PC-3 (cell line): ENCODE measurements at regions not wholly inside any gene's neighbourhood (a gene's known extent, or its start where the extent isn't known, plus 50 kb on each side); places are given as distances from the start of the nearest gene placed in this dataset.

Experiments
- ATAC-seq: fragments of 200-7000 bp; cut with Tn5 transposase; 2 replicates; pipeline ENCODE4 v1.9.1; 2020; ENCODE audit warnings: mild to moderate bottlenecking, moderate library complexity
- BruUV-seq: library from RNA; stranded (reverse); fragments of 400-500 nt; replicated peaks from 2 replicates; lab custom pipeline; 2021; lab: Mats Ljungman, UMichigan
- CTCF ChIA-PET: fragments of 300-600 bp; sonication (Branson Sonifier 250); formaldehyde crosslinking; loops from one replicate; lab custom pipeline; 2022; ENCODE audit warnings: antibody characterized with exemption; lab: Charles Lee
- POLR2A ChIA-PET: fragments of 300-600 bp; sonication (Branson Sonifier 250); formaldehyde crosslinking; loops from one replicate; lab custom pipeline; 2022; ENCODE audit warnings: antibody characterized with exemption; ENCODE audit not compliant: unreplicated experiment; lab: Charles Lee
- DNase-seq: peaks from one replicate; pipeline ENCODE4 v3.0.0-alpha.2; 2015
- H2AFZ ChIP-seq: fragments of 300-600 bp; sonication (generic); 2 replicates; pipeline ENCODE4 v1.6.0; 2016; ENCODE audit warnings: antibody characterized with exemption, low read length
- H3F3A ChIP-seq: fragments of 300-600 bp; sonication (generic); one replicate; pipeline ENCODE4 v1.6.0; 2017; ENCODE audit warnings: antibody characterized with exemption, low read length, control low read depth, mild to moderate bottlenecking; ENCODE audit not compliant: unreplicated experiment
- H3K27ac ChIP-seq: fragments of 300-600 bp; sonication (generic); 2 replicates; pipeline ENCODE4 v1.5.1; 2016; ENCODE audit warnings: mild to moderate bottlenecking, low read length
- H3K27me3 ChIP-seq: fragments of 300-600 bp; sonication (generic); 2 replicates; pipeline ENCODE4 v1.6.1; 2016; ENCODE audit warnings: low read length, mixed read lengths
- H3K36me3 ChIP-seq: fragments of 300-600 bp; sonication (generic); 2 replicates; pipeline ENCODE4 v1.6.1; 2016; ENCODE audit warnings: low read depth, mixed run types, low read length, mixed read lengths
- H3K4me1 ChIP-seq: fragments of 300-600 bp; sonication (generic); 2 replicates; pipeline ENCODE4 v1.5.1; 2016; ENCODE audit warnings: low read length; ENCODE audit not compliant: insufficient read depth
- H3K4me2 ChIP-seq: fragments of 300-600 bp; sonication (generic); 2 replicates; pipeline ENCODE4 v1.6.0; 2016; ENCODE audit warnings: low read length
- H3K4me3 ChIP-seq: fragments of 300-600 bp; sonication (generic); 2 replicates; pipeline ENCODE4 v1.5.1; 2016; ENCODE audit warnings: mild to moderate bottlenecking, low read length, mixed read lengths
- H3K79me2 ChIP-seq: fragments of 300-600 bp; sonication (generic); 2 replicates; pipeline ENCODE4 v1.6.1; 2017; ENCODE audit warnings: low read length, mixed read lengths
- H3K9ac ChIP-seq: fragments of 300-600 bp; sonication (generic); 2 replicates; pipeline ENCODE4 v1.6.0; 2016; ENCODE audit warnings: mild to moderate bottlenecking, low read length
- H3K9me2 ChIP-seq: fragments of 300-600 bp; sonication (generic); replicated peaks from 2 replicates; pipeline ENCODE4 v1.6.1; 2016; ENCODE audit warnings: mixed run types, low read length, mixed read lengths
- H3K9me3 ChIP-seq: fragments of 300-600 bp; sonication (generic); 2 replicates; pipeline ENCODE4 v1.6.1; 2016; ENCODE audit warnings: low read length, mixed read lengths
- H4K20me1 ChIP-seq: fragments of 300-600 bp; sonication (generic); 2 replicates; pipeline ENCODE4 v1.6.1; 2016; ENCODE audit warnings: low read length, mixed read lengths
- EZH2 ChIP-seq: fragments of 300-600 bp; sonication (generic); IDR thresholded peaks from one replicate; pipeline ENCODE4 v1.6.1; 2017; ENCODE audit warnings: antibody characterized with exemption, mild to moderate bottlenecking, low read length; ENCODE audit not compliant: unreplicated experiment
- EZH2phosphoT487 ChIP-seq: fragments of 300-600 bp; sonication (generic); IDR thresholded peaks from 2 replicates; pipeline ENCODE4 v1.6.1; 2018; ENCODE audit warnings: mild to moderate bottlenecking, antibody characterized with exemption, low read length, borderline replicate concordance
- intact Hi-C: fragments of 100-400 bp; cut with micrococcal nuclease; formaldehyde crosslinking; loops from 2 replicates; pipeline ENCODE4 v1.9.0; 2023
- TF ChIP-seq, protein P1 (sequence below): fragments of 300-600 bp; sonication (generic); conservative IDR thresholded peaks from 2 replicates; pipeline ENCODE4 v1.5.1; 2017; ENCODE audit warnings: antibody characterized with exemption, low read depth, mild to moderate bottlenecking, low read length

DNA sequence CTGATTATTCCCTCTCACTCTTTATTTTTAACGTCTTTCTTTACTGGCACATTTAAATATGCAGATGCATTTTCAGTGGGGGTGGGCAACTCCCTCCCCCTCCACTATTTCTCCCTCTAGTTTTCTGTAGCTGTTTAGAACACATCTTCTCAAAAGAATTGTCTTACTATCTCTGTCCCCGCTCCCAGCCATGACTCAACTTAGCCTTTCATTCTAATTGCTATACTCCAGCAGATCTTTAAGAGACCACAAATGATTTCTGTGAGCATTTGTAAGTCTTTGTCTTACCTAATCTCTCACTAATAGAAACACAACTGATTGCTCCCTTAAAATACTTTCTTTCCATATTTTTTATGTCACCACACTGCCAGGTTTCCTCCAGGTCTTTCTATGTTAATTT lies 350.9 kb downstream of the SPRY2 start:
- H3K27me3 ChIP-seq = no peaks in the 10 kb centered on the region
- no TSS peak for BruUV-seq
- H2AFZ ChIP-seq = peak overlapping the region; percentile 27
- no peak for TF ChIP-seq EZH2phosphoT487
- H3K4me2 ChIP-seq = peak overlapping the region; percentile 74
- H3K36me3 ChIP-seq = no peaks in the 10 kb centered on the region
- H4K20me1 ChIP-seq = no peaks in the 10 kb centered on the region
- ChIA-PET CTCF (interaction anchor here (0.6 kb wide), 1 partner anchor 15 kb away, joined by 3 read pairs; no protein-coding TSS in a partner anchor), POLR2A (interaction anchor here (0.5 to 1.2 kb wide), 2 partner anchors 345 to 351 kb away, joined by 3 to 11 read pairs; partner anchors contain the start of gene SPRY2)
- H3K27ac ChIP-seq = peak overlapping the region; percentile 100
- no peaks in the 10 kb centered on the region for H3K9me2 ChIP-seq
- H3K4me1 ChIP-seq = peaks cover 45% of the 10 kb centered on the region
- peaks cover 16% of the 10 kb centered on the region for H3F3A ChIP-seq
- ATAC-seq (no peak), DNase-seq (no peak)
- peak overlapping the region; percentile 29 for H3K4me3 ChIP-seq
- no peaks in the 10 kb centered on the region for H3K9me3 ChIP-seq
- no peaks in the 10 kb centered on the region for H3K79me2 ChIP-seq
- intact Hi-C loops = no loop called here
- H3K9ac ChIP-seq = peak overlapping the region; percentile 71

DNA sequence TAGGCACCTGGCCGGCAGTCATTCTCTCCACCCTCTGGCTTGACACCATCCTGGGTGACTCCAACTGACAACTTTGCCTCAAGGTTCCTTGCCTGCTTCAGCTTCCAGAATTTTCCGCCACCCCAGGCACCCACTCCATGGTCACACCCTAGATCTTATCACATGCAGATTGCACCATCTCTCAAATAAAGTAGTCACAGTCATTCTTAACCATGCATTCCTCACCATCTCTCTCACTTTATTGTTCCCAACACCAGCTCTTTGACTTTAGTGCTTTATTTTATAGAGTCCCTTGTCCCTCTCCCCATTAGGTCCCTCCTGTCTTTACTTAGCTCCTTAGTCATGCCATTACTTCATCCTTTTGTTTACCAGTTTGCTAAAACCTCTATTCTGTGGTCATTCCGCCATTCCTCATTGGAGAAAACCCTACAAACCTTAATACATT lies 351.7 kb downstream of the SPRY2 start:
- TF ChIP-seq EZH2 (no peak), EZH2phosphoT487 (no peak)
- TF ChIP-seq, protein P1, sequence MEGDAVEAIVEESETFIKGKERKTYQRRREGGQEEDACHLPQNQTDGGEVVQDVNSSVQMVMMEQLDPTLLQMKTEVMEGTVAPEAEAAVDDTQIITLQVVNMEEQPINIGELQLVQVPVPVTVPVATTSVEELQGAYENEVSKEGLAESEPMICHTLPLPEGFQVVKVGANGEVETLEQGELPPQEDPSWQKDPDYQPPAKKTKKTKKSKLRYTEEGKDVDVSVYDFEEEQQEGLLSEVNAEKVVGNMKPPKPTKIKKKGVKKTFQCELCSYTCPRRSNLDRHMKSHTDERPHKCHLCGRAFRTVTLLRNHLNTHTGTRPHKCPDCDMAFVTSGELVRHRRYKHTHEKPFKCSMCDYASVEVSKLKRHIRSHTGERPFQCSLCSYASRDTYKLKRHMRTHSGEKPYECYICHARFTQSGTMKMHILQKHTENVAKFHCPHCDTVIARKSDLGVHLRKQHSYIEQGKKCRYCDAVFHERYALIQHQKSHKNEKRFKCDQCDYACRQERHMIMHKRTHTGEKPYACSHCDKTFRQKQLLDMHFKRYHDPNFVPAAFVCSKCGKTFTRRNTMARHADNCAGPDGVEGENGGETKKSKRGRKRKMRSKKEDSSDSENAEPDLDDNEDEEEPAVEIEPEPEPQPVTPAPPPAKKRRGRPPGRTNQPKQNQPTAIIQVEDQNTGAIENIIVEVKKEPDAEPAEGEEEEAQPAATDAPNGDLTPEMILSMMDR = no peak
- peaks cover 43% of the 10 kb centered on the region for H3K4me1 ChIP-seq
- no peaks in the 10 kb centered on the region for H3K27me3 ChIP-seq
- no TSS peak for BruUV-seq
- H3F3A ChIP-seq = peaks cover 16% of the 10 kb centered on the region
- DNase-seq (peak; percentile 89), ATAC-seq (peak; percentile 73)
- peak overlapping the region; percentile 80 for H3K4me2 ChIP-seq
- H3K27ac ChIP-seq = peak overlapping the region; percentile 100
- intact Hi-C loops = loop anchor here (1.0 to 2.0 kb wide), 6 partner anchors 42 to 352 kb away; partner anchors contain the start of gene SPRY2
- peak overlapping the region; percentile 42; the same call in 1 of the 2 replicates for H3K4me3 ChIP-seq
- POLR2A ChIA-PET = interaction anchor here (0.5 to 1.2 kb wide), 4 partner anchors 10 to 352 kb away, joined by 3 to 11 read pairs (median 6); partner anchors contain the start of gene SPRY2
- peak overlapping the region; percentile 90 for H3K9ac ChIP-seq
- no peaks in the 10 kb centered on the region for H3K79me2 ChIP-seq
- no peaks in the 10 kb centered on the region for H4K20me1 ChIP-seq
- 0 out of 2 replicates have a peak overlapping the region, but pooled peaks have one; percentile 27 for H2AFZ ChIP-seq
- CTCF ChIA-PET = interaction anchor here (0.5 to 0.6 kb wide), 2 partner anchors 14 to 325 kb away, joined by 3 to 5 read pairs; no protein-coding TSS in a partner anchor
- H3K9me2 ChIP-seq = no peaks in the 10 kb centered on the region
- no peaks in the 10 kb centered on the region for H3K36me3 ChIP-seq
- H3K9me3 ChIP-seq = no peaks in the 10 kb centered on the region

DNA sequence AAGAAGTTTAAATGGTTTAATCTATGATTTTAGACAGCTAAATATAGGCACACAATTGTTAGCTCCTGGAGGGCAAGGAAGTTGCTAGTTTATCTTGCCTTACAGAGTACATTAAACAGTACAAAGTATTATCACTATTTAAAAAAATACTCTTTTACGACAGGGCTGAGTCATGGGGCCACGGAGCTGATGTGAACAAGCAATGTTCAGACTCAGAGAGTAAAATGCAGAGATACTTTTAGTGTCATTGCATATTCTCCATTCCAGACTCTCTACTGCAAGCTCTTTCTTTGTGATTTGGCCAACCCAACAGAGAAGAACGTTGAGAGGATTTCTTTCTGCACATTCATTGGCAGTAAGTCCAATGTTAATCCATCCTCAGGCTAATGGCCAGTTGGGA lies 352.4 kb downstream of the SPRY2 start:
- Histone ChIP-seq H3K27me3 (no peaks in the 10 kb centered on the region), H3K4me1 (peaks cover 43% of the 10 kb centered on the region), H3F3A (peaks cover 16% of the 10 kb centered on the region), H4K20me1 (no peaks in the 10 kb centered on the region), H3K36me3 (no peaks in the 10 kb centered on the region), H2AFZ (peak overlapping the region; percentile 51), H3K9me3 (no peaks in the 10 kb centered on the region), H3K79me2 (no peaks in the 10 kb centered on the region), H3K4me3 (peak overlapping the region; percentile 42; the same call in 1 of the 2 replicates), H3K4me2 (peak overlapping the region; percentile 80), H3K9ac (peak overlapping the region; percentile 90), H3K9me2 (no peaks in the 10 kb centered on the region), H3K27ac (peak overlapping the region; percentile 100)
- TF ChIP-seq EZH2phosphoT487 (no peak), EZH2 (no peak)
- TF ChIP-seq, protein P1 = no peak
- CTCF ChIA-PET = interaction anchor here (0.6 kb wide), 1 partner anchor 20 kb away, joined by 3 read pairs; no protein-coding TSS in a partner anchor
- DNase-seq (peak; percentile 69), ATAC-seq (peak; percentile 56)
- intact Hi-C loops = loop anchor here (2.0 kb wide), 1 partner anchor 42 kb away; no protein-coding TSS in a partner anchor
- POLR2A ChIA-PET = interaction anchor here (1.0 to 1.2 kb wide), 2 partner anchors 52 to 353 kb away, joined by 10 to 11 read pairs; partner anchors contain the start of gene SPRY2
- BruUV-seq = no TSS peak
